ENCODE measurements at regions not wholly inside any gene's neighbourhood (a gene's known extent, or its start where the extent isn't known, plus 50 kb on each side); places are given as distances from the start of the nearest gene placed in this dataset.

GRCh38 chr9:107888773-107889227 lies 399.2 kb upstream of the KLF4 start:
- H3K36me3 Mint-ChIP-seq: no peaks in the 10 kb centered on the region
- H3K4me3 Mint-ChIP-seq: no peak overlapping the region
- no peaks in the 10 kb centered on the region for H3K4me1 Mint-ChIP-seq (ENCODE audit: low read depth)
- H3K27ac Mint-ChIP-seq: no peak overlapping the region
- H3K9me3 Mint-ChIP-seq (ENCODE audit: low read depth): peaks cover 10% of the 10 kb centered on the region
- no peaks in the 10 kb centered on the region for H3K27me3 Mint-ChIP-seq

DNA sequence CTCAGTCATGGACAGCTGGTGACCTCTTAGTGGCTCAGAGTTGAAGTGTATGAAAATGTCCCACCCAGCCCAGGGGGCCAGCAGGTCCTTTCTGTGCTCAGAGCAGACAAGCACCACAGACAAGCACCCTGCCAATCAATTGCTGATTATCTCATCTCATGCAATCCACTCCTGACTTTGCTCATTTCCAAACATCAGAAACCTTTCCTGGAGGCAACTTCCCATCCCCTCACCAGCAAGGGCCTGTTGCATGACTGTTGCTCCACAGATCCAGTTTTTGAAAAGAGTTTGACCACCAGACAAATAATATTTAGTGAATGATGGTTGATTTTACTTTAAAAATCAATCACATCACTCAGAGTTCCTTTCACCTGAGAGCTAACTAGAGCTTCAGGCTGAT lies 397.3 kb upstream of the KLF4 start:
- Mint-ChIP-seq H3K4me3 (no peak overlapping the region), H3K27me3 (no peaks in the 10 kb centered on the region), H3K36me3 (no peaks in the 10 kb centered on the region)

DNA sequence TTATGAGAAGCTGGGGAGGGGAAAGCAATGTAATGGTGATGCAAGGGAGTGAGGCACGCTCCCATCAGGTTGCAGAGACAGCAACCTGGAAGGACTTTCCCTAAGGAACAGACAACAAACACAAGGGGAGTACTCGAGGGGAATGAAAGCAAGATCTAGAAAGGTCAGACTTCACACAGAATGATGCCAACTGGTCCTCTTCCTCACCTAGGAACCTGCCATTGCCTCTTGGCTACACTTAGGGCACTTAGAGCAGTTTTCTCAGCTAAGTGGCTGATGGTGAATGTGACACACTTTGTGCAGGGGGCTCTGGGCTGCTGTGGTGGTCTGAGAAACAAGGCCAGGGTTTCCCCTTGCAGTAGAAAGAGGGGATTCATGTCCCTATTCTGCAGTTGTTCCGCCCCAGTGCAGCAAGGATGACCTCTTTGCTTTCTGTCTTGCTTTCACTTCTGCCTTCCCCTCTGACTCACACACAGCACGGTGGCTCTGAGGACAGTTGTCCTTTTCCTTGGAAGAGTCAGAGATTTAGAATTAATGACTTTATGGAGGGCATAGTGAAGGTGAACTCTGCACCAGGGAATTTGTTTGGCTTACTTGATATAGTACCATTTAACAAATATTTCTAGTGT lies 394.0 kb upstream of the KLF4 start:
- Mint-ChIP-seq H3K27ac (no peak overlapping the region), H3K4me1 (ENCODE audit: low read depth) (no peaks in the 10 kb centered on the region), H3K27me3 (no peaks in the 10 kb centered on the region), H3K4me3 (no peak overlapping the region), H3K9me3 (ENCODE audit: low read depth) (no peaks in the 10 kb centered on the region), H3K36me3 (no peaks in the 10 kb centered on the region)

More for the DNA sequence above, 397.3 kb upstream of the KLF4 start:
- Mint-ChIP-seq H3K27ac (no peak overlapping the region), H3K4me1 (ENCODE audit: low read depth) (no peaks in the 10 kb centered on the region), H3K9me3 (ENCODE audit: low read depth) (peaks cover 8% of the 10 kb centered on the region)

DNA sequence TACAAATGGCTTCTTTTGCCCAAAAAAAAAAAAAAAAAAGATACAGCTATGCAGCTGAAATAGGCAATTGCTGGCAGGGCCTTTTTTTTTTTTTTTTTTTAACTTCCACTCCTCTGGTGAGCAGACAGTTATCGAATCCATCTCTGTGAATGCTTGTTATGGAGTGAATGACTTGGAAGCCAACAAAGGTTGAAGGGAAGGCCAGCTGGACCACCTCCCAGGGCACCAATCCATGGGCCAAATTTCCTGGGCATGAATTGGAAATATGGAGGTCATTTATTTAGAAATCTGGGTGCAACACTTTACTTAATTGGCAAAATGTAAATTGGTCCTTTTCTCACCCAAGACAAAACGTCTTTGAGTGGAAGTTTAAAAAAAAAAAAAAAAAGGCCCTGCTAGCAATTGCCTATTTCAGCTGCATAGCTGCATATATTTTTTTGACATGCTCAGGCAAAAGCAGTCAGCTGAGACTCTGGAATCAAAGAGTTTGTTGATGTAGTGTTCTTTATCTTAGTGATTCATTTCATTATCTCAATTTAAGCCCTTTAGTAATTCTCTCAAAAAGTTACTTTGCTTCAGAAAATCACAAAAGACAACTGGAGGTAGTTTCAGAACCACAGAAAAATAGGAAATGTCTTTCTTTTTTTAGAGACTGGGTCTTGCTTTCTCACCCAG lies 392.2 kb upstream of the KLF4 start:
- H3K27me3 Mint-ChIP-seq: no peaks in the 10 kb centered on the region
- H3K4me1 Mint-ChIP-seq (ENCODE audit: low read depth): no peaks in the 10 kb centered on the region
- no peaks in the 10 kb centered on the region for H3K36me3 Mint-ChIP-seq
- no peak overlapping the region for H3K4me3 Mint-ChIP-seq
- H3K9me3 Mint-ChIP-seq (ENCODE audit: low read depth): no peaks in the 10 kb centered on the region
- no peak overlapping the region for H3K27ac Mint-ChIP-seq

DNA sequence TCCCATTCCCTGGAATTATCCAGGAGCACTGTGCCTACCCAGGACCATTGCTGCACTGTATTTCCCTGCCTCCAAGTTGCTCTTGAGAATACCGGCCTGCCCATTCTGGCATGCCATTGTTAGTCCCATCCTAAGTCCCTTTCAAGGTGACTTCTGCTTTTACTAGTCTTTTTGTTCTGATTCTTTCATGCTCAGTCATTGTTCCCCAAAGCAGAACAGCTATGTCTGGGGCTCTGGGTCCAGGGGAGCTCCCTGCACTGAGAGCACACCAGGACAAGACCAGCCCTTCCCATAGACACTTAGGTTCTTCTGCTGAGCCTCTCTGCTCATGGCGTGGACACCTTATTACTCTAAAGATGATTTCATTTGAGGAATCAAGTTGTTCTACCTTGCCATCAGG lies 388.9 kb upstream of the KLF4 start:
- H3K27me3 Mint-ChIP-seq: no peaks in the 10 kb centered on the region
- H3K9me3 Mint-ChIP-seq (ENCODE audit: low read depth): no peaks in the 10 kb centered on the region
- H3K4me3 Mint-ChIP-seq: no peak overlapping the region
- no peaks in the 10 kb centered on the region for H3K4me1 Mint-ChIP-seq (ENCODE audit: low read depth)
- H3K27ac Mint-ChIP-seq: no peak overlapping the region
- H3K36me3 Mint-ChIP-seq: no peaks in the 10 kb centered on the region

DNA sequence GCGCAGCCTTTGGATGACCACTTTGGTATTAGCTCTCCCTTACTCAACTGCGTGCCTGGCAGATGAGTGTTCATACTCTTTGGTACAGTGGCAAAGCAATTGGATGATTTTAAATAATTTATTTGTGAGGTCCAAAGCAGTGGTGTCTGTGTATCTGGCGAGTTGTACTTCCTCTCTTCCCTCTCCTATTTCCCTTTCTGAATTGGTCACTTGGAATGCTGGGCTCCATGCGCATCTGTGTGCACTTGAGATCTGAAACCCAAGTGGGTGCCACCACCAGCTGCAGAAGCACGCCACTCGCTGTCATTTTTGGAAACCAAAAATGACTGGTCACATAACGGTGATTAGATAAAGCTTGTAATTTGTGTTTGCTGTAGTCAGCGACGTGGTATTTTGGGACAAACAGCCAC lies 386.0 kb upstream of the KLF4 start:
- H3K9me3 Mint-ChIP-seq (ENCODE audit: low read depth): no peaks in the 10 kb centered on the region
- no peaks in the 10 kb centered on the region for H3K36me3 Mint-ChIP-seq
- no peak overlapping the region for H3K4me3 Mint-ChIP-seq
- no peak overlapping the region for H3K27ac Mint-ChIP-seq
- H3K4me1 Mint-ChIP-seq (ENCODE audit: low read depth): no peaks in the 10 kb centered on the region
- no peaks in the 10 kb centered on the region for H3K27me3 Mint-ChIP-seq

DNA sequence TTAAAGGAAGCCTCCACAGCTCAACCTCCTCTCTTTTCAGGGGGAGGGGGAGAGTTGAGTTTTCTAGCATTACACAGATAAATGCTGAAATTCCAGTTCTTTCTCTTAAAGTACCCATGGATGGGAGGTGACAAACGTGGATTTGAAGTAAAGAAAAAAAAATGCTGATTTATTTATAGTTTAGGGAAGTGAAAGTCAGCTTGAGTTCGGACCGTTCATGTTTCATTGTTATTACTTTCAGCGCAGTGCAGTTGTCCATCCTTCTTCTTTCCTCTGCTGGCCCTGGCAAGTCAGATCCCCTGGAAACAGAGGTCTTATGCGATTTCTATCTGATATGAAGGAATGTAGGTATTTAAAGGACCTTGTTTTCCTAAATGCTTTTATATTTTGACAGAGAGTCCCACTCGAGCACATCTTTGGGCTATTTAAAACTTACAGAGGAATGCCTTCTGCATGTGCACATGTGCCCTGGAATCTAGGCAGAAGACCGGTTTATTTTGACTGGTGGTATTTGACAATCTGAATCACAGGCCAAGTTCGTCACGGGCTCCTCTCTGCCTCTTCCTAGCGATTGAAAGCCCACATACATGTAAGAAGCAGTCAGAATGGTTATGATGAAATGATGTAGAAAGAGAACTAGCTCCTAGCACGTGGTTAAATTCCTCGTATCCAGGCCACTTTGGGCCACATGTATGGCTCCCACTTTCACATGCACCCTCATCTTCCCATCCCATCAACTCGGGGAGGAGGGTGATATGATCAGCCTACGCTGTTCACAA lies 385.2 kb upstream of the KLF4 start:
- H3K36me3 Mint-ChIP-seq: no peaks in the 10 kb centered on the region

DNA sequence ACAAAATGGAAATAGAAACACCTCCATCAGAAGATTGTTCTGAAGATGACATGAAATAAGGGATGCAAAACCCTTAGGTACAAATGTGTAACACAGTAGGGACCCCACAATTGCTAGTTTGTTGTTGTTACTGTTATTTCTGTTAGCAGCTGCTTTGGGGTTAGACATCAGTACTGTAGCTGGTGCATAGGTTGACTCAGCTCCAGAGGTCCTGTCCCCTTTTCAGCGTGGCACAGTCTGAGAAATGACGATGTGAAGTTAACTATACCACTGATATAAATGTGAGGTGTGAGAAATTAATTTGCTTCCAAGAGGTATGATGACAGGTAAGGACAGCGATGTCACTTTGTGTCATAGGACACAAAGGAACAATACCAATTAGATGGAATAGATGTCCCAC lies 384.6 kb upstream of the KLF4 start:
- no peaks in the 10 kb centered on the region for H3K27me3 Mint-ChIP-seq
- no peaks in the 10 kb centered on the region for H3K4me1 Mint-ChIP-seq (ENCODE audit: low read depth)
- H3K36me3 Mint-ChIP-seq: no peaks in the 10 kb centered on the region
- H3K4me3 Mint-ChIP-seq: no peak overlapping the region
- no peak overlapping the region for H3K27ac Mint-ChIP-seq
- H3K9me3 Mint-ChIP-seq (ENCODE audit: low read depth): no peaks in the 10 kb centered on the region

More for the DNA sequence above, 385.2 kb upstream of the KLF4 start:
- Mint-ChIP-seq H3K4me1 (ENCODE audit: low read depth) (no peaks in the 10 kb centered on the region), H3K27ac (no peak overlapping the region), H3K27me3 (no peaks in the 10 kb centered on the region), H3K9me3 (ENCODE audit: low read depth) (no peaks in the 10 kb centered on the region), H3K4me3 (no peak overlapping the region)

DNA sequence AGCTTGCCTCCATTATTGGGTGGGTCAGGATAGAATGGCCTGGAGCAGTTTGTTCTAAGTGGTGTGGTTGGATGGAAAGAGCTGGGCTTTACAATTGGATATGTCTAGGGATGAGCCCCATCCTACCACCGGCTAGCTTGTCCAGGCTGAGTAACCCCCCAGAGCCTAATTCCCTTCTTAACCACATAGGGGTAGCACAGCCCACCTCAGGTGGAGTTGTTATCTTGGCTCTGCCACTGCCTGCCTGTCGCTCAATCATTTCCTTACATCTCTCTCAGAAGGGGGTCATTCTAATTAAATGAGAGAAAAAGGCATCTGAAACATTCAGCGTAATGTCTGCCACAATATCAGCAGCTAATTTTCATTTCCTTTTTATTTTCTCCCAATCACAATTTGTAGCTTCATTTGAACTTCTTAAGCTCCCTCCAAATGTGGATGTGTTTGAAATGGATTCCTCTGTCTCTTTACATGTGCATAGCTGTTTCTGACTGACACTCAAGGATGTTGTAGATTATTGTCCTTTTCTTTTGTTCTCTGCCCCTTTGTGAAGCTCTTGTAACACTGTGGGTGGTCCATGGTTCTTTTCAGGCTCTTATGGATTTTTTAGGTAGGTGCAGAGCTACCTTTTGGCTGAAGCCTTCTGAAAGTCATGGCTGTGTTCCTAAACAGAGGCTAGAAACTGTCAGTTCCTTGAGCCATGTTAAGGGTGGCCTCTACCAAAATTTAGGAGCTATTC lies 383.1 kb upstream of the KLF4 start:
- Mint-ChIP-seq H3K36me3 (no peaks in the 10 kb centered on the region), H3K27ac (no peak overlapping the region), H3K4me1 (ENCODE audit: low read depth) (no peaks in the 10 kb centered on the region), H3K9me3 (ENCODE audit: low read depth) (no peaks in the 10 kb centered on the region), H3K27me3 (no peaks in the 10 kb centered on the region), H3K4me3 (no peak overlapping the region)

DNA sequence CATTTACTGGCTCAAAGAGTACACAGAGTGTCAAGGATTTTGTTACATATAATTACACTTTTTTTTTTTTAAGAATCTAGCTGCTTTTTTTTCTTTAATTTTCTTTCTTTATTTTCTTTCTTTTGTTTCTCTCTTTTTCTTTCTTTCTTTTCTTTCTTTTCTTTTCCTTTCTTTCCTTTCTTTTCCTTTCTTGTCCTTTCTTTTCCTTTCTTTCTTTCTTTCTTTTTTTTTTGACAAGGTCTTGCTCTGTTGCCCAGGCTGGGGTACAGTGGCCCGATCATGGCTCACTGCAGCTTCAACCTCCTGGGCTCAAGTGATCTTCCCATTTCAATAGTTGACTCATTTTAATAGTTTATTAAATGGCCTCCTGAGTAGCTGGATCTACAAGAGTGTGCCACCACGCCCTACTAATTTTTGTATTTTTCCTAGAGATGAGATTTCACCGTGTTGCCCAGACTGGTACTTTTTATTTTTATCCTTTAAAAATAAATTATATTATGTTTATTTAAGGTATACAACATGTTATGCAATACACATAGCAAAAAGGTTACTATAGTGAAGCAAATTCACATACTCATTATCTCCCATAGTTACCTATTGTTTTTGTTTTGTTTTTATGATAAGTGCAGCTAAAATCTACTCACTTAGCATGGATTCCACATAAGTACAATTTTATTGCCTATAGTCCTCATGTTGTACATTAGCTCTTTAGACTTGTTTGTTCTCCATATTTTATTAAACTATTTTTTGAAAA lies 381.5 kb upstream of the KLF4 start:
- H3K36me3 Mint-ChIP-seq: no peaks in the 10 kb centered on the region
- no peaks in the 10 kb centered on the region for H3K4me1 Mint-ChIP-seq (ENCODE audit: low read depth)
- H3K9me3 Mint-ChIP-seq (ENCODE audit: low read depth): no peaks in the 10 kb centered on the region
- H3K4me3 Mint-ChIP-seq: no peak overlapping the region
- no peaks in the 10 kb centered on the region for H3K27me3 Mint-ChIP-seq
- H3K27ac Mint-ChIP-seq: no peak overlapping the region

GRCh38 chr9:107870221-107870620 lies 380.7 kb upstream of the KLF4 start:
- H3K27ac Mint-ChIP-seq: no peak overlapping the region
- H3K4me1 Mint-ChIP-seq (ENCODE audit: low read depth): no peaks in the 10 kb centered on the region
- no peaks in the 10 kb centered on the region for H3K9me3 Mint-ChIP-seq (ENCODE audit: low read depth)
- H3K4me3 Mint-ChIP-seq: no peak overlapping the region
- no peaks in the 10 kb centered on the region for H3K27me3 Mint-ChIP-seq
- no peaks in the 10 kb centered on the region for H3K36me3 Mint-ChIP-seq

DNA sequence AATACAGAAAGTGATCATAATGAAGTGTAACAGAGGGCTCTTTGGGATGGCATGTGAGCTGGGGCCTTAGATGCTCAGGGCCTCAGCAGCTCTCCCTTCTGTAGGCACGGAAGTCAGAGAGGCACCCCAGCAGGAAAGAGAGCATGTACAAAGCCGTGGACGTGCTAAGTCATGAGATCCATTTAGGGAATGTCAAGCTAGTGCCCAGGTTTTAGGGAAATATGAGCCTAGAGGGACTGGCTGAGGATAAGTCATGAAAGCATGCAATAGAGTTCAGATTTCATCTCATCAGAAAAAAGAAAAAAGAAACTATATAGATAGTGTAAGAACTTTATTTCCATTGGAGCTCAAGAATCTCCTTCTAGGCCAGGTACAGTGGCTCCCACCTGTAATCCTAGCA lies 379.5 kb upstream of the KLF4 start:
- H3K4me3 Mint-ChIP-seq: no peak overlapping the region
- no peaks in the 10 kb centered on the region for H3K9me3 Mint-ChIP-seq (ENCODE audit: low read depth)
- H3K27me3 Mint-ChIP-seq: no peaks in the 10 kb centered on the region
- H3K27ac Mint-ChIP-seq: no peak overlapping the region
- H3K4me1 Mint-ChIP-seq (ENCODE audit: low read depth): no peaks in the 10 kb centered on the region
- no peaks in the 10 kb centered on the region for H3K36me3 Mint-ChIP-seq

DNA sequence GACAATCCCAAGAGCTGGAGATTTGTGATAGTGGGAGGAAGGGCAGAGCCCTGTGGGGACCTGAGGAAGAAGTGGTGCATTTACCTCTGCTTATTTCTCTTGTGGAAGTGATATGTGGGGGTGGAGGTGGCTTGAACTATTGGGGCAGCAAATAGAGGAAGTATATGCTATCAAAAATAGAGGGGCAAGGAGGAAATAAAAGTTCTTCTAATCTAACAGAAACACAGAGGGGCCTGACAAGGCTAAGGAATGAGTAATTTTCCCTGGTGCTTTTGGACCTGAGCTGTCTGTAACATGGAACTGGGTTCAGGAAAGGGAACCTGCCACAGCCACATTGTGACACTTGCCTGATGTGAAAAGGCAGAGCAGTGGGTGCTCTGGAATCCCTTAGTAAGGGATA lies 378.6 kb upstream of the KLF4 start:
- Mint-ChIP-seq H3K9me3 (ENCODE audit: low read depth) (no peaks in the 10 kb centered on the region), H3K4me1 (ENCODE audit: low read depth) (no peaks in the 10 kb centered on the region), H3K36me3 (no peaks in the 10 kb centered on the region), H3K4me3 (no peak overlapping the region), H3K27me3 (no peaks in the 10 kb centered on the region), H3K27ac (no peak overlapping the region)

GRCh38 chr9:107867738-107868137 lies 378.2 kb upstream of the KLF4 start:
- H3K27ac Mint-ChIP-seq: no peak overlapping the region
- H3K27me3 Mint-ChIP-seq: no peaks in the 10 kb centered on the region

More at GRCh38 chr9:107867738-107868137, 378.2 kb upstream of the KLF4 start:
- Mint-ChIP-seq H3K4me1 (ENCODE audit: low read depth) (no peaks in the 10 kb centered on the region), H3K4me3 (no peak overlapping the region), H3K9me3 (ENCODE audit: low read depth) (no peaks in the 10 kb centered on the region), H3K36me3 (no peaks in the 10 kb centered on the region)

Measured in activated naive CD8-positive, alpha-beta T cell (primary cell).